ENCODE measurements at regions not wholly inside any gene's neighbourhood (a gene's known extent, or its start where the extent isn't known, plus 50 kb on each side); places are given as distances from the start of the nearest gene placed in this dataset.

DNA sequence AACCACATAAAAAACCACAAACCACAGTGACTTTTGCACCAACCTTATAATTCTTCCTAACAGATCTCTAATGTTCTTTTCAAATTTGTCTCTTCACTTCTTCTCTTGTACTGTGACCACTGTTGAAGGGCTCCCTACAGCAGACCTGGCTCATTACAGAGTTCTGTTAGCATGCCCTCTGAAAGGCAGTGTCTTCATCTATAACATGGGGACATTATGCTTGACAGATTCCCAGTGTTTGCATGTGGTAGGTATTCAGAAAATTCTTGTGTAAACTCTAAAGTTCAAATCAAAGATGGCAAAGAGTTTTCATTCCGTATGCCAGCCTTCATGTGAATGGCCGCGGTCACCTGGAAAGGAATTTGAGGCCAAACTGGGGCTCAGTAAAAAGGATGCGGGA, 182.6 kb downstream of the DHX35 start:
- intact Hi-C loops (cut with DNase I): no loop called here
- no peak for DNase-seq (ENCODE audit: low spot score)

- DNase-seq (ENCODE audit: low spot score): no peak
- intact Hi-C loops (cut with DNase I): no loop called here
Measured at GRCh38 chr20:39142407-39143096, 180.4 kb downstream of the DHX35 start.

GRCh38 chr20:39137299-39137698, 175.2 kb downstream of the DHX35 start:
- DNase-seq (ENCODE audit: low spot score): no peak
- intact Hi-C loops (cut with DNase I): no loop called here

DNA sequence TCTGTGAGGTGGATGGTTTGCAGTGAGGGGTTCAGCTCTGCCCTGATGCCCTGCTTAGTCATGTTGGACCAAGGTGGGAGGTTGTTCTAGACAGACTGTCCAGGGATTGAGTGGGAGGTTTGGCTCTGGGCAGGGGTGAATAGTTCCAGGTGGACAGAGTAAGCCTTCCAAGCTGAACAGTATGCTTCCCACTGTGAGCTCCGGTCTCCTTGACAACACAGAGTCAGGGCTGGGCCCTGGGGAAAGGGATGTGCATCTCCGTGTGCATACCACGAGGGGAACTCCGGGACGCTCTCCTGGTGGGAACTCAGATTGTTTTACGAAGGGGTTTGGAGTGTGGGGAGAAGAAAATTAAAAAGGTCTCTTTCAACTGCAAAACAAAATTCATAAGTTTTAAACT, 174.7 kb downstream of the DHX35 start:
- intact Hi-C loops (cut with DNase I): no loop called here
- no peak for DNase-seq (ENCODE audit: low spot score)

DNA sequence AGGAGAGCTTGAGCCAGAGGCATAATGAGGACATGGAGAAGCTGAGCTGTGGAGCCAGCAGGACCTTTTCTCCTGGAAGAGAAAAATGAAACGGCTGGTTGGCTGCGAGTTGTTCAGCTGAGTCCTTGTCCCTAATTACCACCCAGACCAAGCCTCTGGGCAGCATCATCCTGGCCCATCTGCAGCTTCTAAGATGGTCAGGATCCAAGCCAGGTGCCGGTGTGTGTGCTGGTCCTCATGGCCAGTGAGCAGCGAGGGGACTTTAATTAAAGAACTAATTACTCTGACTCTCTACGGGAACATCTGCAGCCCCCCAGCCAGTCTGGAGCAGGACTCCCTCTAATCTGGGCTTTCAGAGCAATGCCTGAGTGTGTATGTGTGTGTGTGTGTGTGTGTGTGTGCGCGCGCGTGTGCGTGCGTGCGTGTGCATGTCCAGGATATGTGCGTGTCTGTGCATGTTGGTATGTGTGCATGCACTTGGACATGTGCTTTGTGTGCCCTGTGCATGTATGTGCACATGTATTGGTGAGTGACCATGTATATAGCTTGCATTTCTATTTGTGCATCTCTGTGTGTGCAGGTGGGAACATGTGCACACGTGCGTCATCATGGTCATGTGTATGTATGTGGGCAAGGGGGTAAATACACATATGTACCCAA, 173.9 kb downstream of the DHX35 start:
- no peak for DNase-seq (ENCODE audit: low spot score)
- intact Hi-C loops (cut with DNase I): no loop called here

GRCh38 chr20:39133201-39133600, 171.1 kb downstream of the DHX35 start:
- intact Hi-C loops (cut with DNase I): loop anchor here in 1 of 2 donors (5.0 kb wide), 1 partner anchor 1504 kb away; no protein-coding TSS in a partner anchor

GRCh38 chr20:39132511-39132910, 170.4 kb downstream of the DHX35 start:
- intact Hi-C loops (cut with DNase I): loop anchor here in 1 of 2 donors (5.0 kb wide), 1 partner anchor 1505 kb away; no protein-coding TSS in a partner anchor
- no peak for DNase-seq (ENCODE audit: low spot score)

More at GRCh38 chr20:39133201-39133600, 171.1 kb downstream of the DHX35 start:
- DNase-seq (ENCODE audit: low spot score): no peak

DNA sequence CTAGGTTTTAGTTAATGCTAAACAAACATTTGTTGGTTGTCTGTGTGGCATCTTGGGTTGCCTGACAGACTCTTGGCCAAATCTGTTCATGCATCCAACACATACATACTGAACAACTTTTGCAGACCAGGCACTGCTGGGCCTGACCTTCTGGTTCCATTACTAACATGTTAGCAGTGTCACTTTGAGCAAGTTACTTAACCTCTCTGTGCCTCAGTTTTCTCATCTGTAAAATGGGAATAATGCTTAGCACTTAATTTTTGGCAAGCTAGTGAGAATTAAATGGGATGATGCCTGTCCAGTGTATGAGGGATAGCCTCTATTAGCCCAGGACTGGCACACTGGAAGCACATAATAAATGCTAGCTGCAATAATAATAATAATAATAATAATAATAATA, 169.9 kb downstream of the DHX35 start:
- intact Hi-C loops (cut with DNase I): loop anchor here in 1 of 2 donors (5.0 kb wide), 1 partner anchor 1505 kb away; no protein-coding TSS in a partner anchor
- no peak for DNase-seq (ENCODE audit: low spot score)

DNA sequence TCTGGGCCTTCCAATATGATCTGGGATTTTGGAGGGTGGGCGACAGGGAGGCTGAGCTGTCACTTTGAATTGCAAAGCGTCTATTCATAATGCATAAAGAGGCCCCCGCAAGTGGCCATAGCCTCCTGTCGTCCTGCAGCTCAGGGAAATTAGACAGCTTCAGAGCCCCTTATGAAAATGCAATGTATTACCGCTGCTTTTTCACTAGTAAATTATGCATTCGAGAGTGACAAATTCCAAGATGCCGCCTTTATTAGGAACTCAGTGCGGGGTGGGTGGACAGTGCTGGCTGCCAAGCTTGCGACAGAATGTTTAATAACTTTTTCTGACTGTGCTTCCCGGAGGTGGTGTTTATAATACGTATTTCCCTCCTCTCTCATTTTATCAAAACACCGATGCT, 168.5 kb downstream of the DHX35 start:
- DNase-seq (ENCODE audit: low spot score): no peak
- intact Hi-C loops (cut with DNase I): loop anchor here in 1 of 2 donors (5.0 kb wide), 1 partner anchor 1507 kb away; no protein-coding TSS in a partner anchor

DNA sequence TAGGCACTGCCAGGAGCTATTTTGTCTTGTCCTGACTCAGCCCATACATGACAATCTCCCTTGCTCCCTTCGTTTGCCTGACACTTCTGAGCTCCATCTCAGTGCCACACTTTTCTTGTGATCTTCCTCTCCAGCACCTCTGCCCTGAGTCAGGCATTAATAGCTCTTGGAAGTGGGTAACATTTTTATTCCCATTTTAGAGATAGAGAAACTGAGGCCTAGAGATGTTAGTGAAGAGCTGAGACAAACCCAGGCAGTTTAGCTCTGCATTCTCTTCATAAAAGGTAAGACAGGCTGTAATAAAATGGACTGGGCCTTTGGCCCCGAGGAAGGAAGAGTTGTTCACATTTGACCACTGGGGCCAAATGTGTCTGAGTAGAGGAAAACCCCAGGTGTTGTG, 167.4 kb downstream of the DHX35 start:
- no peak for DNase-seq (ENCODE audit: low spot score)
- intact Hi-C loops (cut with DNase I): no loop called here

DNA sequence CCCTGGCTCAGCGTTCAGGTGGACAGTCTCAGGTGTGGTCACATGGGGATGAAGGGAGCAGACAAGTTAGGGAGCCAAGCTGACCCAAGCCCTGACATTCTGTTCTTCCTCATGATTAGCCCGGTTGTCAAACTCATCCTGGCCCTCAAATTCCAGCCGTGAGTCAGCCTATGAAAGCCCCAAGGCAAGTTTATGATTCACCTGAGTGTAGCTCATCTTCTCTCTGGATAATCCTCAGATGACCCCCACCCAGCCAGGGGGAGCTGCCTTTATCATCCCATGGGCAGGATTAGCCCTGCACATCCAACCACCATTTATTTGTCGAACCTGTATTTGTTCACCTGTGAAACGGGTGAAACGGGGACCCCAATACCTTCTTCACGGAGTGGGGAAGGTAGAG, 161.9 kb downstream of the DHX35 start:
- no peak for DNase-seq (ENCODE audit: low spot score)
- intact Hi-C loops (cut with DNase I): no loop called here

DNA sequence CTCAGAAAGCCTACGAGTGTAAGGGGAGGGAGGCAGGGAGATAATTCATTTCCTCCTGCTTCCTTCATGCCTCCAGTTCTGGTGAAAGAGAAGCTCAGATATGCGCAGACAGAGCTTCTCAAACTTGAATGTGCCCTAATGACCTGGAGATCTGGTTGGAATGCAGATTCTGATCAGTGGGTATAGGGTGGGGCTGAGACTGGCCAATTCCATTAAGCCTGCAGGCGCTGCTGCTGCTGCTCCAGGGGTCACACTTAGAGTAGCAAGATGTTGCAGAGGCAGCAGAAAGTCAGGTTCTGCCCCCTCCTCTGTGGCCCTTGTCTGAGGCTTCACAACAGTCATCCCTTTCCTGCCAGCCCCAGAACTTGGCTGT, 161.0 kb downstream of the DHX35 start:
- intact Hi-C loops (cut with DNase I): no loop called here
- DNase-seq (ENCODE audit: low spot score): no peak

DNA sequence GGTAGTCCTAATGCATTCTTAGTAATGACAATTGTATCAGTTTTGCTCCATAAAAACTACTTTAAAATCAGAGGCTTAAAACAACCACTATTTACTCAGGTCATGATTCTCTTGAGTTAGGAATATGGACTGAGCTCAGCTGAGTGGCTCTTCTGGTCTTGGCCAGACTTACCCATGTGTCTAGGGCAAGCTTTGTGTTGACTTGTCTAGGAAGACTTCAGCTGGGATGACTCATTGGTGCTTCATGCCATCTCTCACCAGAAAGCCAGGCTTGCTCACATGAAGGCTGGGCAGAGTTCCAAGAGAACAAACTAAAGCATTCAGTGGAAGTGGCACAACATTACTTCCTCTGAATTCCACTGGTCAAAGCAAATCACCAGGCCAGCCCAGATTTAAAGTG, 155.3 kb downstream of the DHX35 start:
- no peak for DNase-seq (ENCODE audit: low spot score)
- intact Hi-C loops (cut with DNase I): no loop called here

DNA sequence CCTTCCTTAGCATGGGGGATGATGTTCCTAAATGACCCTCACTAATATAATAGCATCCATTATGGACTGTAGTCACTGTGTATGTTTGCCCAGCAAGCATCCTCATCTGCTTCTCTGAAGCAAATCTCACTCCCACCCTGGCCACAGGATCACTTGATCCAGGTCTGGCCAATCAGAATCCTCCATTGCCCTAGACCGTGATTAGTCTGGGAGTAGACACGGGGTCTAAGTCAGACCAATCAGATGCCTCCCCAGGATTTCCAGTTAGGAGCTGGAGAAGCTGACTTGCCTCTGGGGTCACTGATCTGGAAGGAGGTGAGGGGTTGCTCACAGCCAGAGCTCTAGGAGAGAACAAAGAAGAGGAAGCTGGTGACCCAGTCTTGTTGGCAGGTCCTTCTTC, 153.9 kb downstream of the DHX35 start:
- no peak for DNase-seq (ENCODE audit: low spot score)
- intact Hi-C loops (cut with DNase I): no loop called here

GRCh38 chr20:39112178-39112743, 150.1 kb downstream of the DHX35 start:
- intact Hi-C loops (cut with DNase I): no loop called here

DNA sequence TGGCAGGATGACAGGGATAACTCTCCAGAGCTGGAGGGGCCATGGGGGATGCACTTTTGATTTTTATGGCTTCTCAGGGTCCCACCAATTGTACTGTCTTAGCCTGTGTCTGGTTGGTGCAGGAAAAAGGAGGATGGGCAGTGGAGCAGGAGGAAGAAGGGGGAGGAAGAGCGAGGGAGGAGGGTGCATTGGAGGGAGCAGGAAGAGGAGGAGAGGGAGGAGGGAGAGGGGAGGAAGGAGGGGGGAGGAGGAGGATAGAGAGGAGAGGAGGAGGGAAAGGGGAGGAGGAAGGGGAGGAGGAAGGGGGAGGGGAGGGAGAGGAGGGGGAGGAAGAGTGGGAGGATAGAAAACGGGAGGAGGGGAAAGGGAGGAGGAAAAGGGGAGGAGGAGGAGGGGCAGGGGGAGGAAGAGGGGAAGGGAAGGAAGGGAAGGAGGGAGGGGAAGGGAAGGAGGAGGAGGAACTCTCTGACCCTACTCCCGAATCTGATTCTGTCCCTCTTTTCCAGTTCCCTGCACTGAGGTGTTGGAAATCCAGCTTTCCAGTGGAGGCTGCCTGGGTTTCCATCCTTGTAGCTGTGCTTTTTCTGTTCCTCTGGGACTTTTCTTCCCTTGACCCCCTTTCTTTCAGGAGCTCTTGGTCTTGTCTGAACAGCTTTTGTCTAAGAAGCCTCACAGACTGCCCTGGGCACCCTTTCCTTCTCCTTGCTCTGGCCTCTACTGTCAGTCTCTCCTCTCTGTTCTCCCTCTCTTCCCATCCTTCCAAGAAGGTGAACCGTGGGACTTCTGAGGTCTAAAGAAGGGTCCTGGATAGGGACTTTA, 149.4 kb downstream of the DHX35 start:
- intact Hi-C loops (cut with DNase I): no loop called here
- DNase-seq (ENCODE audit: low spot score): no peak

More at GRCh38 chr20:39112178-39112743, 150.1 kb downstream of the DHX35 start:
- no peak for DNase-seq (ENCODE audit: low spot score)

GRCh38 chr20:39110819-39111136, 148.6 kb downstream of the DHX35 start:
- DNase-seq (ENCODE audit: low spot score): no peak
- intact Hi-C loops (cut with DNase I): no loop called here

- DNase-seq (ENCODE audit: low spot score): no peak
- intact Hi-C loops (cut with DNase I): no loop called here
Measured at GRCh38 chr20:39109933-39110818, 148.0 kb downstream of the DHX35 start.

GRCh38 chr20:39108746-39109145, 146.6 kb downstream of the DHX35 start:
- intact Hi-C loops (cut with DNase I): no loop called here
- DNase-seq (ENCODE audit: low spot score): no peak
